ENCODE measurements at regions not wholly inside any gene's neighbourhood (a gene's known extent, or its start where the extent isn't known, plus 50 kb on each side); places are given as distances from the start of the nearest gene placed in this dataset.

- intact Hi-C loops (cut with micrococcal nuclease) = no loop called here
- DNase-seq (ENCODE audit: low spot score) = no peak
- H3K27ac Mint-ChIP-seq = no peak overlapping the region
- H3K36me3 Mint-ChIP-seq (ENCODE audit: low read depth) = no peaks in the 10 kb centered on the region
- H3K4me1 Mint-ChIP-seq (ENCODE audit: low read depth) = no peaks in the 10 kb centered on the region
- H3K4me3 Mint-ChIP-seq = no peak overlapping the region
- no peaks in the 10 kb centered on the region for H3K9me3 Mint-ChIP-seq
- peaks cover 2% of the 10 kb centered on the region for H3K27me3 Mint-ChIP-seq (ENCODE audit: insufficient read depth)
Observed at GRCh38 chr4:138727731-138728130, 287.9 kb upstream of the NOCT start.

GRCh38 chr4:138724530-138724929, 291.1 kb upstream of the NOCT start:
- H3K9me3 Mint-ChIP-seq = no peaks in the 10 kb centered on the region
- DNase-seq (ENCODE audit: low spot score) = no peak
- H3K36me3 Mint-ChIP-seq (ENCODE audit: low read depth) = no peaks in the 10 kb centered on the region
- peaks cover 2% of the 10 kb centered on the region for H3K27me3 Mint-ChIP-seq (ENCODE audit: insufficient read depth)
- intact Hi-C loops (cut with micrococcal nuclease) = no loop called here
- H3K4me1 Mint-ChIP-seq (ENCODE audit: low read depth) = no peaks in the 10 kb centered on the region
- H3K27ac Mint-ChIP-seq = no peak overlapping the region
- H3K4me3 Mint-ChIP-seq = no peak overlapping the region

- H3K27ac Mint-ChIP-seq = no peak overlapping the region
- no peaks in the 10 kb centered on the region for H3K4me1 Mint-ChIP-seq (ENCODE audit: low read depth)
- H3K9me3 Mint-ChIP-seq = no peaks in the 10 kb centered on the region
- no peaks in the 10 kb centered on the region for H3K36me3 Mint-ChIP-seq (ENCODE audit: low read depth)
- H3K4me3 Mint-ChIP-seq = no peak overlapping the region
- intact Hi-C loops (cut with micrococcal nuclease) = no loop called here
- H3K27me3 Mint-ChIP-seq (ENCODE audit: insufficient read depth) = no peaks in the 10 kb centered on the region
- DNase-seq (ENCODE audit: low spot score) = no peak
Observed at GRCh38 chr4:138716559-138717335, 298.8 kb upstream of the NOCT start.

- intact Hi-C loops (cut with micrococcal nuclease) = no loop called here
- peaks cover 2% of the 10 kb centered on the region for H3K27me3 Mint-ChIP-seq (ENCODE audit: insufficient read depth)
- H3K27ac Mint-ChIP-seq = no peak overlapping the region
- DNase-seq (ENCODE audit: low spot score) = no peak
- no peaks in the 10 kb centered on the region for H3K4me1 Mint-ChIP-seq (ENCODE audit: low read depth)
- no peaks in the 10 kb centered on the region for H3K36me3 Mint-ChIP-seq (ENCODE audit: low read depth)
- H3K4me3 Mint-ChIP-seq = no peak overlapping the region
- no peaks in the 10 kb centered on the region for H3K9me3 Mint-ChIP-seq
Observed at GRCh38 chr4:138710297-138710696, 305.3 kb upstream of the NOCT start.

- H3K9me3 Mint-ChIP-seq = no peaks in the 10 kb centered on the region
Observed at GRCh38 chr4:138709859-138710258, 305.7 kb upstream of the NOCT start.

GRCh38 chr4:138707746-138708677, 307.6 kb upstream of the NOCT start:
- intact Hi-C loops (cut with micrococcal nuclease) = no loop called here
- Mint-ChIP-seq H3K36me3 (ENCODE audit: low read depth) (no peaks in the 10 kb centered on the region), H3K27ac (no peak overlapping the region), H3K9me3 (no peaks in the 10 kb centered on the region), H3K4me3 (no peak overlapping the region), H3K4me1 (ENCODE audit: low read depth) (no peaks in the 10 kb centered on the region), H3K27me3 (ENCODE audit: insufficient read depth) (peaks cover 2% of the 10 kb centered on the region)
- DNase-seq (ENCODE audit: low spot score) = no peak

More at GRCh38 chr4:138709859-138710258, 305.7 kb upstream of the NOCT start:
- no peak for DNase-seq (ENCODE audit: low spot score)
- intact Hi-C loops (cut with micrococcal nuclease) = no loop called here
- no peak overlapping the region for H3K27ac Mint-ChIP-seq
- no peaks in the 10 kb centered on the region for H3K4me1 Mint-ChIP-seq (ENCODE audit: low read depth)
- no peak overlapping the region for H3K4me3 Mint-ChIP-seq
- H3K27me3 Mint-ChIP-seq (ENCODE audit: insufficient read depth) = peaks cover 2% of the 10 kb centered on the region
- H3K36me3 Mint-ChIP-seq (ENCODE audit: low read depth) = no peaks in the 10 kb centered on the region

GRCh38 chr4:138706201-138706600, 309.4 kb upstream of the NOCT start:
- Mint-ChIP-seq H3K27me3 (ENCODE audit: insufficient read depth) (peaks cover 2% of the 10 kb centered on the region), H3K36me3 (ENCODE audit: low read depth) (no peaks in the 10 kb centered on the region), H3K4me1 (ENCODE audit: low read depth) (no peaks in the 10 kb centered on the region), H3K27ac (no peak overlapping the region), H3K9me3 (no peaks in the 10 kb centered on the region), H3K4me3 (no peak overlapping the region)
- no peak for DNase-seq (ENCODE audit: low spot score)
- intact Hi-C loops (cut with micrococcal nuclease) = no loop called here

GRCh38 chr4:138702190-138702824, 313.3 kb upstream of the NOCT start:
- Mint-ChIP-seq H3K36me3 (ENCODE audit: low read depth) (no peaks in the 10 kb centered on the region), H3K4me1 (ENCODE audit: low read depth) (no peaks in the 10 kb centered on the region), H3K9me3 (no peaks in the 10 kb centered on the region), H3K27me3 (ENCODE audit: insufficient read depth) (peaks cover 2% of the 10 kb centered on the region), H3K4me3 (no peak overlapping the region), H3K27ac (no peak overlapping the region)
- intact Hi-C loops (cut with micrococcal nuclease) = no loop called here
- DNase-seq (ENCODE audit: low spot score) = no peak

GRCh38 chr4:138698641-138699040, 316.9 kb upstream of the NOCT start:
- Mint-ChIP-seq H3K9me3 (no peaks in the 10 kb centered on the region), H3K4me3 (no peak overlapping the region), H3K27ac (no peak overlapping the region), H3K4me1 (ENCODE audit: low read depth) (no peaks in the 10 kb centered on the region), H3K27me3 (ENCODE audit: insufficient read depth) (peaks cover 1% of the 10 kb centered on the region), H3K36me3 (ENCODE audit: low read depth) (no peaks in the 10 kb centered on the region)
- DNase-seq (ENCODE audit: low spot score) = no peak
- intact Hi-C loops (cut with micrococcal nuclease) = no loop called here

GRCh38 chr4:138697851-138698250, 317.7 kb upstream of the NOCT start:
- Mint-ChIP-seq H3K4me1 (ENCODE audit: low read depth) (no peaks in the 10 kb centered on the region), H3K9me3 (no peaks in the 10 kb centered on the region), H3K36me3 (ENCODE audit: low read depth) (no peaks in the 10 kb centered on the region), H3K27ac (no peak overlapping the region), H3K4me3 (no peak overlapping the region), H3K27me3 (ENCODE audit: insufficient read depth) (peaks cover 1% of the 10 kb centered on the region)
- DNase-seq (ENCODE audit: low spot score) = no peak
- intact Hi-C loops (cut with micrococcal nuclease) = no loop called here

GRCh38 chr4:138696771-138697170, 318.8 kb upstream of the NOCT start:
- Mint-ChIP-seq H3K36me3 (ENCODE audit: low read depth) (no peaks in the 10 kb centered on the region), H3K9me3 (no peaks in the 10 kb centered on the region), H3K4me3 (no peak overlapping the region), H3K4me1 (ENCODE audit: low read depth) (no peaks in the 10 kb centered on the region), H3K27me3 (ENCODE audit: insufficient read depth) (peaks cover 1% of the 10 kb centered on the region), H3K27ac (no peak overlapping the region)
- intact Hi-C loops (cut with micrococcal nuclease) = no loop called here
- DNase-seq (ENCODE audit: low spot score) = no peak

- Mint-ChIP-seq H3K36me3 (ENCODE audit: low read depth) (no peaks in the 10 kb centered on the region), H3K4me1 (ENCODE audit: low read depth) (no peaks in the 10 kb centered on the region), H3K27ac (no peak overlapping the region), H3K9me3 (no peaks in the 10 kb centered on the region), H3K27me3 (ENCODE audit: insufficient read depth) (peaks cover 1% of the 10 kb centered on the region), H3K4me3 (no peak overlapping the region)
- intact Hi-C loops (cut with micrococcal nuclease) = no loop called here
- DNase-seq (ENCODE audit: low spot score) = no peak
Observed at GRCh38 chr4:138696058-138696457, 319.5 kb upstream of the NOCT start.

GRCh38 chr4:138693526-138693925, 322.1 kb upstream of the NOCT start:
- H3K4me3 Mint-ChIP-seq = no peak overlapping the region
- H3K36me3 Mint-ChIP-seq (ENCODE audit: low read depth) = no peaks in the 10 kb centered on the region
- no peak for DNase-seq (ENCODE audit: low spot score)
- H3K4me1 Mint-ChIP-seq (ENCODE audit: low read depth) = no peaks in the 10 kb centered on the region
- H3K27me3 Mint-ChIP-seq (ENCODE audit: insufficient read depth) = peaks cover 1% of the 10 kb centered on the region
- intact Hi-C loops (cut with micrococcal nuclease) = no loop called here
- no peak overlapping the region for H3K27ac Mint-ChIP-seq
- H3K9me3 Mint-ChIP-seq = no peaks in the 10 kb centered on the region

Measured in activated T-helper 1 cell treated with anti-CD3 and anti-CD28 coated beads, Interleukin-12 subunit alpha, Interleukin-12 subunit beta, Interleukin-2, Interleukin-4 antibody, amounts not matched to agents 30 ng/mL and 10 ng/mL and 1 ng/mL, durations not matched to agents 14 hours and 24 hours and 36 hours (primary cell).